SW 1271 (cell line): ENCODE measurements at regions not wholly inside any gene's neighbourhood (a gene's known extent, or its start where the extent isn't known, plus 50 kb on each side); places are given as distances from the start of the nearest gene placed in this dataset.

Experiments used
- DNase-seq, 2 experiments: peaks; one replicate each; lab custom pipeline; 2025; lab: John Stamatoyannopoulos, UW

- DNase-seq: no peak
Measured at GRCh38 chr6:126747728-126748540, 370.5 kb upstream of the RSPO3 start.

- DNase-seq: no peak
Measured at GRCh38 chr6:126753606-126754005, 364.9 kb upstream of the RSPO3 start.

GRCh38 chr6:126761854-126762253 is 356.6 kb upstream of the RSPO3 start:
- DNase-seq: no peak

GRCh38 chr6:126764104-126764503 is 354.4 kb upstream of the RSPO3 start:
- no peak for DNase-seq

GRCh38 chr6:126764671-126765070 is 353.8 kb upstream of the RSPO3 start:
- no peak for DNase-seq

- DNase-seq: no peak
Measured at GRCh38 chr6:126766820-126767219, 351.7 kb upstream of the RSPO3 start.

- DNase-seq: no peak
Measured at GRCh38 chr6:126767711-126768110, 350.8 kb upstream of the RSPO3 start.

GRCh38 chr6:126770176-126770575 is 348.3 kb upstream of the RSPO3 start:
- DNase-seq: no peak

GRCh38 chr6:126773112-126773805 is 345.2 kb upstream of the RSPO3 start:
- no peak for DNase-seq

GRCh38 chr6:126779331-126779730 is 339.1 kb upstream of the RSPO3 start:
- DNase-seq: no peak

- no peak for DNase-seq
Measured at GRCh38 chr6:126781582-126781981, 336.9 kb upstream of the RSPO3 start.

- no peak for DNase-seq
Measured at GRCh38 chr6:126784161-126784790, 334.2 kb upstream of the RSPO3 start.

- DNase-seq: no peak
Measured at GRCh38 chr6:126786262-126786661, 332.2 kb upstream of the RSPO3 start.

GRCh38 chr6:126787635-126788034 is 330.8 kb upstream of the RSPO3 start:
- no peak for DNase-seq

GRCh38 chr6:126788861-126789365 is 329.6 kb upstream of the RSPO3 start:
- DNase-seq: no peak

GRCh38 chr6:126792340-126793085 is 326.0 kb upstream of the RSPO3 start:
- DNase-seq: no peak

- no peak for DNase-seq
Measured at GRCh38 chr6:126795161-126795560, 323.3 kb upstream of the RSPO3 start.

GRCh38 chr6:126797981-126798380 is 320.5 kb upstream of the RSPO3 start:
- no peak for DNase-seq

GRCh38 chr6:126803769-126804168 is 314.7 kb upstream of the RSPO3 start:
- no peak for DNase-seq

- DNase-seq: peak in 1 of 2 experiments; percentile 51
Measured at GRCh38 chr6:126804332-126805064, 314.0 kb upstream of the RSPO3 start.

GRCh38 chr6:126805861-126806260 is 312.6 kb upstream of the RSPO3 start:
- DNase-seq: no peak
